GM23338 (cell line): ENCODE measurements at regions not wholly inside any gene's neighbourhood (a gene's known extent, or its start where the extent isn't known, plus 50 kb on each side); places are given as distances from the start of the nearest gene placed in this dataset.

Source experiments
- ATAC-seq: fragments of 200-7000 bp; cut with Tn5 transposase; 3 replicates; pipeline ENCODE4 v1.9.1; 2020
- DNase-seq: peaks from one replicate; pipeline ENCODE4 v3.0.0-alpha.2; 2015; ENCODE audit warnings: low spot score
- H2AFZ ChIP-seq: fragments of 200-600 bp; sonication (generic); 2 replicates; pipeline ENCODE4 v1.8.0; 2016; ENCODE audit warnings: antibody characterized with exemption, mild to moderate bottlenecking, moderate library complexity
- H3F3A ChIP-seq: fragments of 200-600 bp; sonication (generic); replicated peaks from 2 replicates; pipeline ENCODE4 v1.8.0; 2017; ENCODE audit warnings: antibody characterized with exemption, mixed run types, low read depth
- H3K27ac ChIP-seq: fragments of 200-600 bp; sonication (generic); 2 replicates; pipeline ENCODE4 v1.6.1; 2016; ENCODE audit warnings: low read depth
- H3K27me3 ChIP-seq: fragments of 200-600 bp; sonication (generic); 2 replicates; pipeline ENCODE4 v1.8.0; 2016; ENCODE audit warnings: mild to moderate bottlenecking, mixed run types, moderate library complexity; ENCODE audit not compliant: insufficient read depth
- H3K36me3 ChIP-seq: fragments of 200-600 bp; sonication (generic); 2 replicates; pipeline ENCODE4 v1.8.0; 2016; ENCODE audit warnings: mild to moderate bottlenecking; ENCODE audit not compliant: insufficient read depth
- H3K4me1 ChIP-seq: fragments of 200-600 bp; sonication (generic); 2 replicates; pipeline ENCODE4 v1.8.0; 2016; ENCODE audit warnings: mild to moderate bottlenecking, moderate library complexity; ENCODE audit not compliant: insufficient read depth
- H3K4me2 ChIP-seq: fragments of 200-600 bp; sonication (generic); 2 replicates; pipeline ENCODE4 v1.7.1; 2017; ENCODE audit warnings: mixed run types
- H3K4me3 ChIP-seq: fragments of 200-600 bp; sonication (generic); 2 replicates; pipeline ENCODE4 v1.6.1; 2016; ENCODE audit warnings: mixed run types
- H3K79me2 ChIP-seq: fragments of 200-600 bp; sonication (generic); replicated peaks from 2 replicates; pipeline ENCODE4 v1.8.0; 2017; ENCODE audit warnings: mild to moderate bottlenecking; ENCODE audit not compliant: insufficient read depth
- H3K9me2 ChIP-seq: fragments of 200-600 bp; sonication (generic); 2 replicates; pipeline ENCODE4 v1.8.0; 2017; ENCODE audit not compliant: insufficient read depth
- H4K20me1 ChIP-seq: fragments of 200-600 bp; sonication (generic); replicated peaks from 2 replicates; pipeline ENCODE4 v1.8.0; 2017; ENCODE audit warnings: mild to moderate bottlenecking; ENCODE audit not compliant: insufficient read depth
- H3K27ac Mint-ChIP-seq: 2 replicates; pipeline ENCODE4 v1.8.0; 2020; ENCODE audit warnings: inconsistent platforms, mild to moderate bottlenecking, moderate library complexity, mixed read lengths
- H3K27me3 Mint-ChIP-seq: 3 replicates; pipeline ENCODE4 v1.8.0; 2022; ENCODE audit warnings: low read depth, mild to moderate bottlenecking, moderate library complexity, mixed read lengths, inconsistent platforms; ENCODE audit not compliant: insufficient read depth, poor library complexity
- H3K36me3 Mint-ChIP-seq: 3 replicates; pipeline ENCODE4 v1.8.0; 2021; ENCODE audit warnings: low read depth, mild to moderate bottlenecking, inconsistent platforms, moderate library complexity, mixed read lengths
- H3K4me1 Mint-ChIP-seq: 3 replicates; pipeline ENCODE4 v1.8.0; 2020; ENCODE audit warnings: mild to moderate bottlenecking, inconsistent platforms, mixed read lengths
- H3K4me3 Mint-ChIP-seq: 3 replicates; pipeline ENCODE4 v1.8.0; 2021; ENCODE audit warnings: moderate library complexity, mild to moderate bottlenecking, inconsistent platforms, mixed read lengths
- H3K9me3 Mint-ChIP-seq: 3 replicates; pipeline ENCODE4 v1.8.0; 2020; ENCODE audit warnings: moderate library complexity, mild to moderate bottlenecking, inconsistent platforms, mixed read lengths
- CREB1 ChIP-seq: fragments of 250-450 bp; sonication (Bioruptor Pico); IDR thresholded peaks from 2 replicates; pipeline ENCODE4 v1.5.0; 2020; ENCODE audit warnings: low read depth, mild to moderate bottlenecking, moderate library complexity
- EZH2 ChIP-seq: fragments of 200-600 bp; sonication (generic); IDR thresholded peaks from one replicate; pipeline ENCODE4 v1.8.0; 2017; ENCODE audit warnings: antibody characterized with exemption, mild to moderate bottlenecking, low read depth; ENCODE audit not compliant: unreplicated experiment
- EZH2phosphoT487 ChIP-seq: fragments of 200-600 bp; sonication (generic); IDR thresholded peaks from one replicate; pipeline ENCODE4 v1.8.1; 2018; ENCODE audit warnings: antibody characterized with exemption; ENCODE audit not compliant: unreplicated experiment
- JUNB ChIP-seq: IDR thresholded peaks from one replicate; pipeline ENCODE4 v1.6.1; 2016; ENCODE audit warnings: antibody characterized with exemption; ENCODE audit not compliant: unreplicated experiment
- NANOG ChIP-seq: IDR thresholded peaks from 2 replicates; pipeline ENCODE4 v1.6.1; 2016; ENCODE audit warnings: antibody characterized with exemption, borderline replicate concordance
- POLR2AphosphoS5 ChIP-seq: IDR thresholded peaks from 2 replicates; pipeline ENCODE4 v1.6.1; 2016; ENCODE audit warnings: antibody characterized with exemption, low read depth
- STAT1 ChIP-seq: IDR thresholded peaks from one replicate; pipeline ENCODE4 v1.6.1; 2016; ENCODE audit warnings: antibody characterized with exemption; ENCODE audit not compliant: unreplicated experiment
- ZNF114 ChIP-seq: fragments of 250-450 bp; sonication (Bioruptor Pico); IDR thresholded peaks from 2 replicates; pipeline ENCODE4 v1.5.0; 2020; ENCODE audit warnings: mild to moderate bottlenecking, moderate library complexity
- ZNF331 ChIP-seq: fragments of 250-450 bp; sonication (Bioruptor Pico); IDR thresholded peaks from 2 replicates; pipeline ENCODE4 v1.5.0; 2020; ENCODE audit warnings: low read depth, mild to moderate bottlenecking, moderate library complexity
- TF ChIP-seq, protein P1 (sequence below), 2 experiments: fragments of 200-600 bp in 1 of 2; sonication (generic) in 1 of 2; conservative IDR thresholded peaks; 2 replicates each; pipeline versions ENCODE4 v1.5.1 to v1.6.1; 2016 to 2017; ENCODE audit warnings: antibody characterized with exemption in 2 of 2, low read depth in 2 of 2, mild to moderate bottlenecking in 2 of 2, moderate library complexity in 1 of 2
- TF ChIP-seq, protein P2 (sequence below): IDR thresholded peaks from one replicate; pipeline ENCODE4 v1.6.1; 2018; ENCODE audit warnings: antibody characterized with exemption; ENCODE audit not compliant: unreplicated experiment
- TF ChIP-seq, protein P3 (sequence below): IDR thresholded peaks from 2 replicates; pipeline ENCODE4 v1.6.1; 2016; ENCODE audit warnings: antibody characterized with exemption

DNA sequence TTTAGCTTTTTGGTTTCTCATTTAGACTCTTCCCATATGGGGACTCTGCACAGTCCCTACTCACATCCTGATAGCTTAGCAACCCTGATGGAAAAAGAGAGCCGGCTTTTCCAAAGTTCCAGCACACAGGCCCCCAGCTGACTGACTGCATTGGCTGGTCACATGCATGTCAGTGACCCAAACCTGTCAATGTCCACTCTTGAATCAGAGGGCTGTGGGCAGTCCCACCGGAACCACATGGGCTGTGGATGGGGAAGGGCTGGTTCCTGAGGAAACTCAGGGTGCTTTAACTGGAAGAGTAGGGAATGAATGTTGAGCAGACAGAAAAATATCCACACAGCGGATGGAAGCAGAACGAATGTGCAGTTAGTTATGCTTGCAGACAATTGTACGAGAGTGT, 136.6 kb downstream of the NSG2 start (continued):
- TF ChIP-seq NANOG (no peak), STAT1 (no peak), ZNF114 (CRISPR knock-in tag) (no peak)
- TF ChIP-seq, protein P1, sequence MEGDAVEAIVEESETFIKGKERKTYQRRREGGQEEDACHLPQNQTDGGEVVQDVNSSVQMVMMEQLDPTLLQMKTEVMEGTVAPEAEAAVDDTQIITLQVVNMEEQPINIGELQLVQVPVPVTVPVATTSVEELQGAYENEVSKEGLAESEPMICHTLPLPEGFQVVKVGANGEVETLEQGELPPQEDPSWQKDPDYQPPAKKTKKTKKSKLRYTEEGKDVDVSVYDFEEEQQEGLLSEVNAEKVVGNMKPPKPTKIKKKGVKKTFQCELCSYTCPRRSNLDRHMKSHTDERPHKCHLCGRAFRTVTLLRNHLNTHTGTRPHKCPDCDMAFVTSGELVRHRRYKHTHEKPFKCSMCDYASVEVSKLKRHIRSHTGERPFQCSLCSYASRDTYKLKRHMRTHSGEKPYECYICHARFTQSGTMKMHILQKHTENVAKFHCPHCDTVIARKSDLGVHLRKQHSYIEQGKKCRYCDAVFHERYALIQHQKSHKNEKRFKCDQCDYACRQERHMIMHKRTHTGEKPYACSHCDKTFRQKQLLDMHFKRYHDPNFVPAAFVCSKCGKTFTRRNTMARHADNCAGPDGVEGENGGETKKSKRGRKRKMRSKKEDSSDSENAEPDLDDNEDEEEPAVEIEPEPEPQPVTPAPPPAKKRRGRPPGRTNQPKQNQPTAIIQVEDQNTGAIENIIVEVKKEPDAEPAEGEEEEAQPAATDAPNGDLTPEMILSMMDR (conservative IDR thresholded peaks at IDR 0.05; ENCODE audit: low read depth in 2 of 2) = no peak

DNA sequence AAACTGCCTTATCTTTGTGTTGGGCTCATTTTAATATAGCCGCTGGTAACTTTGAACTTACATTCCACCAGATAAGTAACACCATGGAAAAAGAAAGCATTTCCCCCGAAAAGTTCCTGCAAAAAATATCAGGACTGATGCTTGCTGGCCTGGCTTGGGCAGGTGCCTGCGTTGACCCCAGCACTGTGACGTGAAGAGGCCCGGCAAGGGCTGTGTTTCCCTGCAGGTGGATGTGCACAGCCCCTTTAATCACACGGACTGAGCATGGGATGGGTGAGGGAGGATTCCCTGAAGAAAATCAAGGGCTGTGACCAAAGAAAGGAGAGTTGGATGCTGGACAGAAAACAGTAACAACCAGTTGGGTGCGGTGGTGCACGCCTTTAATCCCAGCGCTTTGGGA, 138.2 kb downstream of the NSG2 start:
- Mint-ChIP-seq H3K27ac (no peak overlapping the region), H3K4me1 (peaks cover 21% of the 10 kb centered on the region), H3K4me3 (no peak overlapping the region), H3K36me3 (no peaks in the 10 kb centered on the region), H3K27me3 (peaks cover 10% of the 10 kb centered on the region), H3K9me3 (no peaks in the 10 kb centered on the region)
- H3K36me3 ChIP-seq = no peaks in the 10 kb centered on the region
- H2AFZ ChIP-seq = no peak overlapping the region
- H3K4me2 ChIP-seq = no peak overlapping the region
- H3K79me2 ChIP-seq = no peaks in the 10 kb centered on the region
- no peaks in the 10 kb centered on the region for H3K27me3 ChIP-seq
- DNase-seq (no peak), ATAC-seq (no peak)
- H3K4me1 ChIP-seq = no peaks in the 10 kb centered on the region
- no peaks in the 10 kb centered on the region for H4K20me1 ChIP-seq
- H3K27ac ChIP-seq = no peak overlapping the region
- no peaks in the 10 kb centered on the region for H3F3A ChIP-seq
- no peaks in the 10 kb centered on the region for H3K9me2 ChIP-seq
- no peak overlapping the region for H3K4me3 ChIP-seq
- TF ChIP-seq JUNB (no peak), ZNF331 (CRISPR knock-in tag) (no peak), ZNF114 (CRISPR knock-in tag) (no peak), EZH2 (no peak), POLR2AphosphoS5 (no peak), STAT1 (no peak), CREB1 (no peak), EZH2phosphoT487 (no peak)
- TF ChIP-seq, protein P2, sequence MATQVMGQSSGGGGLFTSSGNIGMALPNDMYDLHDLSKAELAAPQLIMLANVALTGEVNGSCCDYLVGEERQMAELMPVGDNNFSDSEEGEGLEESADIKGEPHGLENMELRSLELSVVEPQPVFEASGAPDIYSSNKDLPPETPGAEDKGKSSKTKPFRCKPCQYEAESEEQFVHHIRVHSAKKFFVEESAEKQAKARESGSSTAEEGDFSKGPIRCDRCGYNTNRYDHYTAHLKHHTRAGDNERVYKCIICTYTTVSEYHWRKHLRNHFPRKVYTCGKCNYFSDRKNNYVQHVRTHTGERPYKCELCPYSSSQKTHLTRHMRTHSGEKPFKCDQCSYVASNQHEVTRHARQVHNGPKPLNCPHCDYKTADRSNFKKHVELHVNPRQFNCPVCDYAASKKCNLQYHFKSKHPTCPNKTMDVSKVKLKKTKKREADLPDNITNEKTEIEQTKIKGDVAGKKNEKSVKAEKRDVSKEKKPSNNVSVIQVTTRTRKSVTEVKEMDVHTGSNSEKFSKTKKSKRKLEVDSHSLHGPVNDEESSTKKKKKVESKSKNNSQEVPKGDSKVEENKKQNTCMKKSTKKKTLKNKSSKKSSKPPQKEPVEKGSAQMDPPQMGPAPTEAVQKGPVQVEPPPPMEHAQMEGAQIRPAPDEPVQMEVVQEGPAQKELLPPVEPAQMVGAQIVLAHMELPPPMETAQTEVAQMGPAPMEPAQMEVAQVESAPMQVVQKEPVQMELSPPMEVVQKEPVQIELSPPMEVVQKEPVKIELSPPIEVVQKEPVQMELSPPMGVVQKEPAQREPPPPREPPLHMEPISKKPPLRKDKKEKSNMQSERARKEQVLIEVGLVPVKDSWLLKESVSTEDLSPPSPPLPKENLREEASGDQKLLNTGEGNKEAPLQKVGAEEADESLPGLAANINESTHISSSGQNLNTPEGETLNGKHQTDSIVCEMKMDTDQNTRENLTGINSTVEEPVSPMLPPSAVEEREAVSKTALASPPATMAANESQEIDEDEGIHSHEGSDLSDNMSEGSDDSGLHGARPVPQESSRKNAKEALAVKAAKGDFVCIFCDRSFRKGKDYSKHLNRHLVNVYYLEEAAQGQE = no peak
- TF ChIP-seq, protein P1 (conservative IDR thresholded peaks at IDR 0.05; ENCODE audit: low read depth in 2 of 2) = no peak
- TF ChIP-seq, protein P3, sequence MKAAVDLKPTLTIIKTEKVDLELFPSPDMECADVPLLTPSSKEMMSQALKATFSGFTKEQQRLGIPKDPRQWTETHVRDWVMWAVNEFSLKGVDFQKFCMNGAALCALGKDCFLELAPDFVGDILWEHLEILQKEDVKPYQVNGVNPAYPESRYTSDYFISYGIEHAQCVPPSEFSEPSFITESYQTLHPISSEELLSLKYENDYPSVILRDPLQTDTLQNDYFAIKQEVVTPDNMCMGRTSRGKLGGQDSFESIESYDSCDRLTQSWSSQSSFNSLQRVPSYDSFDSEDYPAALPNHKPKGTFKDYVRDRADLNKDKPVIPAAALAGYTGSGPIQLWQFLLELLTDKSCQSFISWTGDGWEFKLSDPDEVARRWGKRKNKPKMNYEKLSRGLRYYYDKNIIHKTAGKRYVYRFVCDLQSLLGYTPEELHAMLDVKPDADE = no peak
